ENCODE measurements at regions not wholly inside any gene's neighbourhood (a gene's known extent, or its start where the extent isn't known, plus 50 kb on each side); places are given as distances from the start of the nearest gene placed in this dataset.

DNA sequence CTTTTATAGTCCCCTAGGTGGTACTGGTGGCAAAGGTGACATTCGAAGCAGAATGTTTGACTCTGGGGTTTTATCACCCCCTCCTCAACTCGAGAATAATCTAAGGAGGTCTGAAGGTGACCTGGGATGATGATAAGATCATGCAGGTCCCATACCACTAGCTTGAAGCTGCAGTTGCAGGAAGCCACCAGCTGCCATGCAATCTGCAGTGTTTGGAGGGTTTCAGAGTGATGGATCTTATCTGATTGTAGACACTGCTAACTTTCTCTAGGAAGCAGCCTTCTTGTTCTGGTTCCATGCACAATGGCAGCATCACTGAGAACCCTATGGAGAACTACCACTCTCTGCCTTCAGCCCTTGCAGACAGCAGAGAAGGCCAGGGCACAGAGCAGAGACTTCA, 59.4 kb upstream of the LRPPRC start:
- TF ChIP-seq POLR2A (IDR thresholded peaks at IDR 0.05; ENCODE audit: low read depth, low read length) (no peak), POLR2AphosphoS5 (IDR thresholded peaks at IDR 0.05; ENCODE audit: low read depth, low read length) (no peak), TAF1 (IDR thresholded peaks at IDR 0.05; ENCODE audit: low read depth, low read length) (no peak), POU2F2 (IDR thresholded peaks at IDR 0.05; ENCODE audit: low read depth, low read length) (no peak), PAX5 (IDR thresholded peaks at IDR 0.05; ENCODE audit: insufficient read depth, low read length, severe bottlenecking) (no peak)
